ENCODE measurements at regions not wholly inside any gene's neighbourhood (a gene's known extent, or its start where the extent isn't known, plus 50 kb on each side); places are given as distances from the start of the nearest gene placed in this dataset.

GRCh38 chr6:20331625-20332024, 70.1 kb upstream of the E2F3 start (continued):
- TF ChIP-seq, protein P1, sequence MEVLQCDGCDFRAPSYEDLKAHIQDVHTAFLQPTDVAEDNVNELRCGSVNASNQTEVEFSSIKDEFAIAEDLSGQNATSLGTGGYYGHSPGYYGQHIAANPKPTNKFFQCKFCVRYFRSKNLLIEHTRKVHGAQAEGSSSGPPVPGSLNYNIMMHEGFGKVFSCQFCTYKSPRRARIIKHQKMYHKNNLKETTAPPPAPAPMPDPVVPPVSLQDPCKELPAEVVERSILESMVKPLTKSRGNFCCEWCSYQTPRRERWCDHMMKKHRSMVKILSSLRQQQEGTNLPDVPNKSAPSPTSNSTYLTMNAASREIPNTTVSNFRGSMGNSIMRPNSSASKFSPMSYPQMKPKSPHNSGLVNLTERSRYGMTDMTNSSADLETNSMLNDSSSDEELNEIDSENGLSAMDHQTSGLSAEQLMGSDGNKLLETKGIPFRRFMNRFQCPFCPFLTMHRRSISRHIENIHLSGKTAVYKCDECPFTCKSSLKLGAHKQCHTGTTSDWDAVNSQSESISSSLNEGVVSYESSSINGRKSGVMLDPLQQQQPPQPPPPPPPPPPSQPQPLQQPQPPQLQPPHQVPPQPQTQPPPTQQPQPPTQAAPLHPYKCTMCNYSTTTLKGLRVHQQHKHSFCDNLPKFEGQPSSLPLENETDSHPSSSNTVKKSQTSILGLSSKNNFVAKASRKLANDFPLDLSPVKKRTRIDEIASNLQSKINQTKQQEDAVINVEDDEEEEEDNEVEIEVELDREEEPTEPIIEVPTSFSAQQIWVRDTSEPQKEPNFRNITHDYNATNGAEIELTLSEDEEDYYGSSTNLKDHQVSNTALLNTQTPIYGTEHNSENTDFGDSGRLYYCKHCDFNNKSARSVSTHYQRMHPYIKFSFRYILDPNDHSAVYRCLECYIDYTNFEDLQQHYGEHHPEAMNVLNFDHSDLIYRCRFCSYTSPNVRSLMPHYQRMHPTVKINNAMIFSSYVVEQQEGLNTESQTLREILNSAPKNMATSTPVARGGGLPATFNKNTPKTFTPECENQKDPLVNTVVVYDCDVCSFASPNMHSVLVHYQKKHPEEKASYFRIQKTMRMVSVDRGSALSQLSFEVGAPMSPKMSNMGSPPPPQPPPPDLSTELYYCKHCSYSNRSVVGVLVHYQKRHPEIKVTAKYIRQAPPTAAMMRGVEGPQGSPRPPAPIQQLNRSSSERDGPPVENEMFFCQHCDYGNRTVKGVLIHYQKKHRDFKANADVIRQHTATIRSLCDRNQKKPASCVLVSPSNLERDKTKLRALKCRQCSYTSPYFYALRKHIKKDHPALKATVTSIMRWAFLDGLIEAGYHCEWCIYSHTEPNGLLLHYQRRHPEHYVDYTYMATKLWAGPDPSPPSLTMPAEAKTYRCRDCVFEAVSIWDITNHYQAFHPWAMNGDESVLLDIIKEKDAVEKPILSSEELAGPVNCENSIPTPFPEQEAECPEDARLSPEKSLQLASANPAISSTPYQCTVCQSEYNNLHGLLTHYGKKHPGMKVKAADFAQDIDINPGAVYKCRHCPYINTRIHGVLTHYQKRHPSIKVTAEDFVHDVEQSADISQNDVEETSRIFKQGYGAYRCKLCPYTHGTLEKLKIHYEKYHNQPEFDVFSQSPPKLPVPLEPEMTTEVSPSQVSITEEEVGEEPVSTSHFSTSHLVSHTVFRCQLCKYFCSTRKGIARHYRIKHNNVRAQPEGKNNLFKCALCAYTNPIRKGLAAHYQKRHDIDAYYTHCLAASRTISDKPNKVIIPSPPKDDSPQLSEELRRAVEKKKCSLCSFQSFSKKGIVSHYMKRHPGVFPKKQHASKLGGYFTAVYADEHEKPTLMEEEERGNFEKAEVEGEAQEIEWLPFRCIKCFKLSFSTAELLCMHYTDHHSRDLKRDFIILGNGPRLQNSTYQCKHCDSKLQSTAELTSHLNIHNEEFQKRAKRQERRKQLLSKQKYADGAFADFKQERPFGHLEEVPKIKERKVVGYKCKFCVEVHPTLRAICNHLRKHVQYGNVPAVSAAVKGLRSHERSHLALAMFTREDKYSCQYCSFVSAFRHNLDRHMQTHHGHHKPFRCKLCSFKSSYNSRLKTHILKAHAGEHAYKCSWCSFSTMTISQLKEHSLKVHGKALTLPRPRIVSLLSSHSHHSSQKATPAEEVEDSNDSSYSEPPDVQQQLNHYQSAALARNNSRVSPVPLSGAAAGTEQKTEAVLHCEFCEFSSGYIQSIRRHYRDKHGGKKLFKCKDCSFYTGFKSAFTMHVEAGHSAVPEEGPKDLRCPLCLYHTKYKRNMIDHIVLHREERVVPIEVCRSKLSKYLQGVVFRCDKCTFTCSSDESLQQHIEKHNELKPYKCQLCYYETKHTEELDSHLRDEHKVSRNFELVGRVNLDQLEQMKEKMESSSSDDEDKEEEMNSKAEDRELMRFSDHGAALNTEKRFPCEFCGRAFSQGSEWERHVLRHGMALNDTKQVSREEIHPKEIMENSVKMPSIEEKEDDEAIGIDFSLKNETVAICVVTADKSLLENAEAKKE (CRISPR knock-in tag; IDR thresholded peaks at IDR 0.05) = no peak
- TF ChIP-seq EZH2phosphoT487 (IDR thresholded peaks at IDR 0.05; ENCODE audit: unreplicated experiment) (no peak), CREB1 (CRISPR knock-in tag; IDR thresholded peaks at IDR 0.05; ENCODE audit: low read depth) (no peak), JUNB (IDR thresholded peaks at IDR 0.05; ENCODE audit: unreplicated experiment) (no peak), CTCF (conservative IDR thresholded peaks at IDR 0.05; ENCODE audit: low read depth in 2 of 2) (no peak), STAT1 (IDR thresholded peaks at IDR 0.05; ENCODE audit: unreplicated experiment) (no peak), NANOG (IDR thresholded peaks at IDR 0.05; ENCODE audit: borderline replicate concordance) (no peak), ZNF114 (CRISPR knock-in tag; IDR thresholded peaks at IDR 0.05) (no peak)
- TF ChIP-seq, protein P2, sequence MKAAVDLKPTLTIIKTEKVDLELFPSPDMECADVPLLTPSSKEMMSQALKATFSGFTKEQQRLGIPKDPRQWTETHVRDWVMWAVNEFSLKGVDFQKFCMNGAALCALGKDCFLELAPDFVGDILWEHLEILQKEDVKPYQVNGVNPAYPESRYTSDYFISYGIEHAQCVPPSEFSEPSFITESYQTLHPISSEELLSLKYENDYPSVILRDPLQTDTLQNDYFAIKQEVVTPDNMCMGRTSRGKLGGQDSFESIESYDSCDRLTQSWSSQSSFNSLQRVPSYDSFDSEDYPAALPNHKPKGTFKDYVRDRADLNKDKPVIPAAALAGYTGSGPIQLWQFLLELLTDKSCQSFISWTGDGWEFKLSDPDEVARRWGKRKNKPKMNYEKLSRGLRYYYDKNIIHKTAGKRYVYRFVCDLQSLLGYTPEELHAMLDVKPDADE (IDR thresholded peaks at IDR 0.05) = no peak
- TF ChIP-seq, protein P3, sequence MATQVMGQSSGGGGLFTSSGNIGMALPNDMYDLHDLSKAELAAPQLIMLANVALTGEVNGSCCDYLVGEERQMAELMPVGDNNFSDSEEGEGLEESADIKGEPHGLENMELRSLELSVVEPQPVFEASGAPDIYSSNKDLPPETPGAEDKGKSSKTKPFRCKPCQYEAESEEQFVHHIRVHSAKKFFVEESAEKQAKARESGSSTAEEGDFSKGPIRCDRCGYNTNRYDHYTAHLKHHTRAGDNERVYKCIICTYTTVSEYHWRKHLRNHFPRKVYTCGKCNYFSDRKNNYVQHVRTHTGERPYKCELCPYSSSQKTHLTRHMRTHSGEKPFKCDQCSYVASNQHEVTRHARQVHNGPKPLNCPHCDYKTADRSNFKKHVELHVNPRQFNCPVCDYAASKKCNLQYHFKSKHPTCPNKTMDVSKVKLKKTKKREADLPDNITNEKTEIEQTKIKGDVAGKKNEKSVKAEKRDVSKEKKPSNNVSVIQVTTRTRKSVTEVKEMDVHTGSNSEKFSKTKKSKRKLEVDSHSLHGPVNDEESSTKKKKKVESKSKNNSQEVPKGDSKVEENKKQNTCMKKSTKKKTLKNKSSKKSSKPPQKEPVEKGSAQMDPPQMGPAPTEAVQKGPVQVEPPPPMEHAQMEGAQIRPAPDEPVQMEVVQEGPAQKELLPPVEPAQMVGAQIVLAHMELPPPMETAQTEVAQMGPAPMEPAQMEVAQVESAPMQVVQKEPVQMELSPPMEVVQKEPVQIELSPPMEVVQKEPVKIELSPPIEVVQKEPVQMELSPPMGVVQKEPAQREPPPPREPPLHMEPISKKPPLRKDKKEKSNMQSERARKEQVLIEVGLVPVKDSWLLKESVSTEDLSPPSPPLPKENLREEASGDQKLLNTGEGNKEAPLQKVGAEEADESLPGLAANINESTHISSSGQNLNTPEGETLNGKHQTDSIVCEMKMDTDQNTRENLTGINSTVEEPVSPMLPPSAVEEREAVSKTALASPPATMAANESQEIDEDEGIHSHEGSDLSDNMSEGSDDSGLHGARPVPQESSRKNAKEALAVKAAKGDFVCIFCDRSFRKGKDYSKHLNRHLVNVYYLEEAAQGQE (IDR thresholded peaks at IDR 0.05; ENCODE audit: unreplicated experiment) = no peak
